HL-60 (cell line): ENCODE measurements at regions not wholly inside any gene's neighbourhood (a gene's known extent, or its start where the extent isn't known, plus 50 kb on each side); places are given as distances from the start of the nearest gene placed in this dataset. TPM values are rescaled to one million over a fixed set of nuclear protein-coding genes. Genes with fewer than 3 reads are reported as not detected.

Experiments
- DNase-seq, 2 experiments: peaks; one replicate each; pipeline ENCODE4 v3.0.0-alpha.2; 2010 to 2020; ENCODE audit warnings: low read depth in 1 of 2, low spot score in 1 of 2
- H3K27ac ChIP-seq: fragments of 250-450 bp; sonication (Bioruptor Pico); replicated peaks from 2 replicates; pipeline ENCODE4 v1.5.1; 2020; ENCODE audit warnings: mild to moderate bottlenecking, moderate library complexity
- H3K27me3 ChIP-seq: fragments of 250-450 bp; sonication (Bioruptor Pico); 2 replicates; pipeline ENCODE4 v1.5.1; 2021; ENCODE audit warnings: mild to moderate bottlenecking, moderate library complexity; ENCODE audit not compliant: insufficient read depth, poor library complexity, severe bottlenecking
- H3K4me3 ChIP-seq: replicated peaks from 2 replicates; pipeline ENCODE4 v1.5.1; 2011; ENCODE audit warnings: mild to moderate bottlenecking, control low read depth, low read length; ENCODE audit not compliant: insufficient read depth
- GABPA ChIP-seq: IDR thresholded peaks from 2 replicates; pipeline ENCODE4 v1.6.1; 2012; ENCODE audit warnings: low read depth
- POLR2AphosphoS5 ChIP-seq: IDR thresholded peaks from 2 replicates; pipeline ENCODE4 v1.6.1; 2012; ENCODE audit warnings: low read depth
- SPI1 ChIP-seq: IDR thresholded peaks from 2 replicates; pipeline ENCODE4 v1.6.1; 2012; ENCODE audit warnings: low read depth, mild to moderate bottlenecking, borderline replicate concordance
- microRNA-seq: library from miRNA; unstranded; fragments of <30 nt; microRNA quantifications from one replicate; pipeline ENCODE4, GENCODE V29; 2018
- TF ChIP-seq, protein P1 (sequence below): IDR thresholded peaks from 2 replicates; pipeline ENCODE4 v1.6.1; 2012; ENCODE audit warnings: low read depth; ENCODE audit not compliant: insufficient replicate concordance
- TF ChIP-seq, protein P2 (sequence below): IDR thresholded peaks from one replicate; pipeline ENCODE4 v1.5.1; 2011; ENCODE audit warnings: low read length, control low read depth, inconsistent platforms; ENCODE audit not compliant: insufficient read depth

DNA sequence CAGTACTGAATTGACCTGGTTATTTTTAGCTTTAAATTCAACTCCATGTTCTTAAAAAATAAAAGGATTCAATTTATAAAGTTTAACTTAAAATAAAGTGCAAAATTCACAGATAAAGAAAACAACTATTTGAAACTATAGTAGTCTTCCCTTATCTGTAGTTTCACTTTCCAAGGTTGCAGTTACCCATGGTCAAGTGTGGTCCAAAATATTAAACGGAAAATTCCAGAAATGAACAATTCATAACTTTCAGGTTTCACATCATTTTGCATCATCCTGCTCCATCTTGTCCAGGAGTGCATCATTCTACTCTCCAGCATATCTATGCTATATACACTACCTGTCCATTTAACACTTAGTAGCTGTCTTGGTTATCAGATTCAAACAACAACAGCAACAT, 54.5 kb upstream of the ZNF804A start:
- no peak for DNase-seq
- no peak for TF ChIP-seq SPI1
- no peak for TF ChIP-seq GABPA
- TF ChIP-seq, protein P1, sequence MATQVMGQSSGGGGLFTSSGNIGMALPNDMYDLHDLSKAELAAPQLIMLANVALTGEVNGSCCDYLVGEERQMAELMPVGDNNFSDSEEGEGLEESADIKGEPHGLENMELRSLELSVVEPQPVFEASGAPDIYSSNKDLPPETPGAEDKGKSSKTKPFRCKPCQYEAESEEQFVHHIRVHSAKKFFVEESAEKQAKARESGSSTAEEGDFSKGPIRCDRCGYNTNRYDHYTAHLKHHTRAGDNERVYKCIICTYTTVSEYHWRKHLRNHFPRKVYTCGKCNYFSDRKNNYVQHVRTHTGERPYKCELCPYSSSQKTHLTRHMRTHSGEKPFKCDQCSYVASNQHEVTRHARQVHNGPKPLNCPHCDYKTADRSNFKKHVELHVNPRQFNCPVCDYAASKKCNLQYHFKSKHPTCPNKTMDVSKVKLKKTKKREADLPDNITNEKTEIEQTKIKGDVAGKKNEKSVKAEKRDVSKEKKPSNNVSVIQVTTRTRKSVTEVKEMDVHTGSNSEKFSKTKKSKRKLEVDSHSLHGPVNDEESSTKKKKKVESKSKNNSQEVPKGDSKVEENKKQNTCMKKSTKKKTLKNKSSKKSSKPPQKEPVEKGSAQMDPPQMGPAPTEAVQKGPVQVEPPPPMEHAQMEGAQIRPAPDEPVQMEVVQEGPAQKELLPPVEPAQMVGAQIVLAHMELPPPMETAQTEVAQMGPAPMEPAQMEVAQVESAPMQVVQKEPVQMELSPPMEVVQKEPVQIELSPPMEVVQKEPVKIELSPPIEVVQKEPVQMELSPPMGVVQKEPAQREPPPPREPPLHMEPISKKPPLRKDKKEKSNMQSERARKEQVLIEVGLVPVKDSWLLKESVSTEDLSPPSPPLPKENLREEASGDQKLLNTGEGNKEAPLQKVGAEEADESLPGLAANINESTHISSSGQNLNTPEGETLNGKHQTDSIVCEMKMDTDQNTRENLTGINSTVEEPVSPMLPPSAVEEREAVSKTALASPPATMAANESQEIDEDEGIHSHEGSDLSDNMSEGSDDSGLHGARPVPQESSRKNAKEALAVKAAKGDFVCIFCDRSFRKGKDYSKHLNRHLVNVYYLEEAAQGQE, result no peak
- TF ChIP-seq, protein P2, sequence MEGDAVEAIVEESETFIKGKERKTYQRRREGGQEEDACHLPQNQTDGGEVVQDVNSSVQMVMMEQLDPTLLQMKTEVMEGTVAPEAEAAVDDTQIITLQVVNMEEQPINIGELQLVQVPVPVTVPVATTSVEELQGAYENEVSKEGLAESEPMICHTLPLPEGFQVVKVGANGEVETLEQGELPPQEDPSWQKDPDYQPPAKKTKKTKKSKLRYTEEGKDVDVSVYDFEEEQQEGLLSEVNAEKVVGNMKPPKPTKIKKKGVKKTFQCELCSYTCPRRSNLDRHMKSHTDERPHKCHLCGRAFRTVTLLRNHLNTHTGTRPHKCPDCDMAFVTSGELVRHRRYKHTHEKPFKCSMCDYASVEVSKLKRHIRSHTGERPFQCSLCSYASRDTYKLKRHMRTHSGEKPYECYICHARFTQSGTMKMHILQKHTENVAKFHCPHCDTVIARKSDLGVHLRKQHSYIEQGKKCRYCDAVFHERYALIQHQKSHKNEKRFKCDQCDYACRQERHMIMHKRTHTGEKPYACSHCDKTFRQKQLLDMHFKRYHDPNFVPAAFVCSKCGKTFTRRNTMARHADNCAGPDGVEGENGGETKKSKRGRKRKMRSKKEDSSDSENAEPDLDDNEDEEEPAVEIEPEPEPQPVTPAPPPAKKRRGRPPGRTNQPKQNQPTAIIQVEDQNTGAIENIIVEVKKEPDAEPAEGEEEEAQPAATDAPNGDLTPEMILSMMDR, result no peak
- no peak for TF ChIP-seq POLR2AphosphoS5
- Histone ChIP-seq H3K27me3 (no peaks in the 10 kb centered on the region), H3K27ac (no peak overlapping the region), H3K4me3 (no peak overlapping the region)

Small RNA genes in the stretch of these regions (microRNA-seq; reads per million reads assigned to microRNA genes)
- gene MIR548AE1, result not detected
